ENCODE measurements at regions not wholly inside any gene's neighbourhood (a gene's known extent, or its start where the extent isn't known, plus 50 kb on each side); places are given as distances from the start of the nearest gene placed in this dataset.

DNA sequence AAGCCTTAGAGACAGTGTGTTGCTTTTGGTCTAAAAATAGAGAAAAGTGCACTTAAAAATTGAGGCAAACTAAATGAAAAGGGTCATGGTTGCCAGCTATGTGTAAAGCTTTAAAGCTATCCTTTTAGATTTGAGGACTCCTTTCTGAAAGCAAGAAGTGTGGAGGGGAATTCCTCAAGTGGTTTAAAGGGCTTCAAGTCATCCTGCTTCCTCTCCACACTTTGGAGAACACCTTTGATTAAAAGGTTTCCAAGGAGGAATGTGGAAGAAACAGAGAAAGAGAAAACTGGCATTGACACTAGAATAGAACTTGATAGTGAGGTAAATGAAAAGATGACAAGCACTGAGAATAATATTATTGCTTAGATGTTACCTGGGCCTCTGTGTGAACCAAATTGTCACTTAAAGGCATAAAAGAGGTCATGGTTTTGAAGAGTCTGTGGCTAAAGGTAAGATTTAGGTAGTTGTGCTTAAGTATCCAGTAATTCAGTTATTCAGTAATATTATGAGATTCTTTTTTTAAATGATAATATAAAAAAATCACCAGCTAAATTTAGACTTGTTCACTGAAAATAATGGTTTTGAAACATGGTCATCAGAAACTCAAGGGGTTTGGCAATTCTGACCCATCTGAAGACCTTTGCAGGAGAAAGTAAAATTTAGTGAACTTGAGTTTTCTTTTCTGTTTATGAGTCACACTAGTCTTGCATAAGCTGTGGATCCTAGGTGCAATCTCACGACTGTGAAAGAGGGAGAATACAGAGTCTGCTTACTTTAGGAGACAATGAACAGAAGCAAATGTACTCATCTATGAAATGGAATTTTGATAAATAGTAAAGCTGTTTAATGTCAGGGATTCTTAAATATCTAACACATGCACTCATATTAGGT, 466.0 kb downstream of the KIF20B start:
- H3K27ac Mint-ChIP-seq = no peak overlapping the region
- ChIA-PET POLR2A (no interaction called here), CTCF (no interaction called here)
- no peak overlapping the region for H3K4me3 Mint-ChIP-seq
- no peaks in the 10 kb centered on the region for H3K36me3 Mint-ChIP-seq
- DNase-seq = no peak
- intact Hi-C loops (cut with micrococcal nuclease) = no loop called here
- no peaks in the 10 kb centered on the region for H3K4me1 Mint-ChIP-seq (ENCODE audit: low read depth)
- H3K27me3 Mint-ChIP-seq = no peaks in the 10 kb centered on the region
- H3K9me3 Mint-ChIP-seq = no peaks in the 10 kb centered on the region

GRCh38 chr10:90168244-90168643, 466.9 kb downstream of the KIF20B start:
- H3K9me3 Mint-ChIP-seq = no peaks in the 10 kb centered on the region
- CTCF ChIA-PET = no interaction called here
- no peaks in the 10 kb centered on the region for H3K4me1 Mint-ChIP-seq (ENCODE audit: low read depth)
- intact Hi-C loops (cut with micrococcal nuclease) = no loop called here
- no peaks in the 10 kb centered on the region for H3K36me3 Mint-ChIP-seq
- no peak for DNase-seq
- POLR2A ChIA-PET = no interaction called here
- no peak overlapping the region for H3K4me3 Mint-ChIP-seq
- no peak overlapping the region for H3K27ac Mint-ChIP-seq
- no peaks in the 10 kb centered on the region for H3K27me3 Mint-ChIP-seq

DNA sequence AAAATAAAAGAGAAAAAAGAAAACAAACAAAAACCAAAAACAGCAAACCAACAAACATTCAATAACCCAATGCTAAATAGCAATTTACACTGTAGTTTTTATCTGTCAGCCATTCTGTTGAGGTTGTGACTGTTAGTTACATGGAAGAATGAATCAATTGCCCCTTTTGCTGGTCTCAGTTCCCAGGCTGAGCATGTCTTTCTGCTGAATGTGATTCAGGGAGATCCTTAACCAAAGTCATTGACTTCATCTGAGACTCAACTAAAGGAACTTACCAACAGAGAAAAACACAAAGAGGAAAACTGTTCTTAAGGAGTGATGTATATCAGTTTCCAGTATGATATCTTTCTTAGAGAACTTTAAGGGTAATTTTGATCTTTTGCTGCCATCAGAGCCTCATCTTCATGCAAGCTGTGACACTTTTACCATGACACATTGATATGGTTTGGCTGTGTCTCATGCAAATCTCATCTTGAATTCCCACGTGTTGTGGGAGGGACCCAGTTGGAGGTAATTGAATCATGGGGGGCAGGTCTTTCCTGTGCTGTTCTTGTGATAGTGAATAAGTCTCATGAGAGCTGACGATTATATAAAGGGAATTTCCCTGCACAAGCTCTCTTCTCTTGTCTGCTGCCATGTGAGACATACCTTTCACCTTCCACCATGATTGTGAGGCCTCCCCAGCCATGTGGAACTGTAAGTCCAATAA, 469.8 kb downstream of the KIF20B start:
- ChIA-PET CTCF (no interaction called here), POLR2A (no interaction called here)
- Mint-ChIP-seq H3K4me1 (ENCODE audit: low read depth) (no peaks in the 10 kb centered on the region), H3K27ac (no peak overlapping the region), H3K4me3 (no peak overlapping the region), H3K27me3 (no peaks in the 10 kb centered on the region), H3K9me3 (no peaks in the 10 kb centered on the region), H3K36me3 (no peaks in the 10 kb centered on the region)
- intact Hi-C loops (cut with micrococcal nuclease) = no loop called here
- no peak for DNase-seq

- Mint-ChIP-seq H3K9me3 (no peaks in the 10 kb centered on the region), H3K4me3 (no peak overlapping the region), H3K4me1 (ENCODE audit: low read depth) (no peaks in the 10 kb centered on the region), H3K27ac (no peak overlapping the region), H3K27me3 (no peaks in the 10 kb centered on the region), H3K36me3 (no peaks in the 10 kb centered on the region)
- intact Hi-C loops (cut with micrococcal nuclease) = no loop called here
- CTCF ChIA-PET = no interaction called here
- POLR2A ChIA-PET = no interaction called here
- no peak for DNase-seq
Measured at GRCh38 chr10:90174531-90174930, 473.1 kb downstream of the KIF20B start.

DNA sequence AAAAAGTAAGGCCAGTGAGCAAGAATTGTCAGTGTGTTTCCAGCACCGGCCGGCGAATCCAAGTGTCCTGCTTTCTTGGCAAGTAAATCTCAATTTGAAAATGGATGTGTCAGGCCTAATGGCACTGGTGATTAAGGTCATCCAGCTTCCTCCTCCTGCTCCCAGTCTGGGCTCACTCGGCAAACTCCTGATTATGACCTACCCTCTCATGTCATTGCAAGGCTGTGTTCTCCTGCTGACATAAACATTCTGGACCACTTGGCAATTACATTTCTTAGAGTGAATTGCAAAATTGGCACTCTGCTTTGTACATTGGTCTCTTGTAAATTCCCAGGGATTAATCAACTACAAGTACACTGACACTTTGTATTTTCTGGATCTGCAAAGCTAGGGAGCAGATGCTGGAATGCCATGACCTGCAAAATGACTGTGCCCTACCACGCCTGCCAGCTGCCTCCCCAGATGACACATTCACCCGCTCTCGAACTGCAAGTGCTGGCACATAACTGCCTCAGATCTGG, 473.8 kb downstream of the KIF20B start:
- Mint-ChIP-seq H3K9me3 (no peaks in the 10 kb centered on the region), H3K27me3 (no peaks in the 10 kb centered on the region), H3K27ac (no peak overlapping the region), H3K36me3 (no peaks in the 10 kb centered on the region), H3K4me3 (no peak overlapping the region), H3K4me1 (ENCODE audit: low read depth) (no peaks in the 10 kb centered on the region)
- DNase-seq = no peak
- ChIA-PET POLR2A (no interaction called here), CTCF (no interaction called here)
- intact Hi-C loops (cut with micrococcal nuclease) = no loop called here

- H3K27ac Mint-ChIP-seq = no peak overlapping the region
- ChIA-PET CTCF (no interaction called here), POLR2A (no interaction called here)
- DNase-seq = no peak
- intact Hi-C loops (cut with micrococcal nuclease) = no loop called here
- no peaks in the 10 kb centered on the region for H3K27me3 Mint-ChIP-seq
- no peak overlapping the region for H3K4me3 Mint-ChIP-seq
- no peaks in the 10 kb centered on the region for H3K9me3 Mint-ChIP-seq
- H3K36me3 Mint-ChIP-seq = no peaks in the 10 kb centered on the region
- no peaks in the 10 kb centered on the region for H3K4me1 Mint-ChIP-seq (ENCODE audit: low read depth)
Measured at GRCh38 chr10:90179696-90180407, 478.5 kb downstream of the KIF20B start.

DNA sequence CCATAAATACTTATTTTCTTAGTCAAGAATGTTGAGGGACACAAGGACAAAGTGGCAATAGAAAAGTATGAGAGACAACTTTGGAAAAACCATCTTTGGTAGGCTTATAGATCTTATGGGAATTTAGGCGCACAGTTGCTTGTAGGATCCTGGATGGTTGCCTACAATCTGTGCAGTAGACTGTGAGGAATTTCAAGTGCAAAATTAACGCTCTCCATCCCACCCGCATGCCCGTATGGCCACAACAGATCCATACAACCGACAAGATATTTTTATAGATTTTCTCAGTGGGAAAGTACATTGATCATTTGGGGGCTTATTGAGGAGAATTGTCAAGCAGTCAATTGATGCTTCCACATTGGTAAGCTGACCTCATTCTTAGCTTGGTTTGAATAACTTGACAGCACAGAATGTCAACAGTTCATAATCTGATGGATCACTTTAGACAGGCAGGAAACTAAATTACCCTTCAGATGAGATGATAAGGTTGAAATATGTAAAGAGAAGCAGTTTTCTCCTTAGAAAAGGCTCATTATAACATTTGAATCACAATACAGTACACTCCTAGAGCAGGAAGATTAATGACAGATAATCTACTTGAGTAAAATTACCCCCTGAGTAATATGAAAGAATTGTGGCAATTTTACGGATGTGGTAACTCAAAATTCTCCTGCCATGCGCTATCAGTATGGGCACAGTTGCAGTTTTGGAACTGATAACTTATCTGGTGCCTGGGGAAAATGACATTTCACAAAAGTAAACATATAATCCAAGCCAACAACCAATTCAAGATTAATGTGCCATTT, 479.7 kb downstream of the KIF20B start:
- no peaks in the 10 kb centered on the region for H3K4me1 Mint-ChIP-seq (ENCODE audit: low read depth)
- H3K36me3 Mint-ChIP-seq = no peaks in the 10 kb centered on the region
- intact Hi-C loops (cut with micrococcal nuclease) = no loop called here
- H3K4me3 Mint-ChIP-seq = no peak overlapping the region
- ChIA-PET CTCF (no interaction called here), POLR2A (no interaction called here)
- H3K9me3 Mint-ChIP-seq = no peaks in the 10 kb centered on the region
- H3K27ac Mint-ChIP-seq = no peak overlapping the region
- DNase-seq = no peak
- H3K27me3 Mint-ChIP-seq = no peaks in the 10 kb centered on the region

GRCh38 chr10:90192825-90193224, 491.4 kb downstream of the KIF20B start:
- no peak for DNase-seq
- intact Hi-C loops (cut with micrococcal nuclease) = no loop called here
- no peak overlapping the region for H3K4me3 Mint-ChIP-seq
- no peaks in the 10 kb centered on the region for H3K27me3 Mint-ChIP-seq
- no peaks in the 10 kb centered on the region for H3K4me1 Mint-ChIP-seq (ENCODE audit: low read depth)
- POLR2A ChIA-PET = no interaction called here
- H3K27ac Mint-ChIP-seq = no peak overlapping the region
- CTCF ChIA-PET = no interaction called here
- H3K36me3 Mint-ChIP-seq = no peaks in the 10 kb centered on the region
- H3K9me3 Mint-ChIP-seq = no peaks in the 10 kb centered on the region

- H3K36me3 Mint-ChIP-seq = no peaks in the 10 kb centered on the region
- CTCF ChIA-PET = no interaction called here
Measured at GRCh38 chr10:90193240-90193985, 492.0 kb downstream of the KIF20B start.

DNA sequence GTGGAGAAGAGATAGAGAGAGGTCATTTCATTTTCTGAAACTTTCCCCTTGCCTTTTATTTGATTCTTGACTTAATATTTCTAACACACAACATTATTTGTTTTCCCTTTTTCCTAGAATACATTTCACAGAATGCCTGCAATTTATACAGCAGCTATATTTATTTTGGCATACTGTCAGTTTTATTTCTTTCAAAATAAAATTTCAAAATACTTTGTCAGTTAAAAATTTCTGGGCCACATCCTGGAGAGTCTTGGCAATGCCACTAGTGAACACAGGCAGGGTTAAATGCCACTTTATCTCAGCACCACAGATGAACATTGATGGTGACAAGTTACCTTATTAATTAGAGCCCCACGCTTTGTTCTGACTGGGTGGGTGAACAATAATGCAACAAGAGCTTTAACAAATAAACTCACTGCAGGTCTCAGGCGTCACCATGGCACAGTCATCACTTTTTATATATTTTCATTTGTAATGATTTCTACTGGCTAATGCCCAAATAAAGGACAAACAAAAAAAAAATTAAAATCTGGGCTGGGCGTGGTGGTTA, 494.0 kb downstream of the KIF20B start:
- DNase-seq = no peak
- H3K36me3 Mint-ChIP-seq = no peaks in the 10 kb centered on the region
- CTCF ChIA-PET = interaction anchor here (0.6 kb wide), 1 partner anchor 389 kb away, joined by 4 read pairs; no protein-coding TSS in a partner anchor
- H3K9me3 Mint-ChIP-seq = no peaks in the 10 kb centered on the region
- no peak overlapping the region for H3K4me3 Mint-ChIP-seq
- H3K4me1 Mint-ChIP-seq (ENCODE audit: low read depth) = no peaks in the 10 kb centered on the region
- no peaks in the 10 kb centered on the region for H3K27me3 Mint-ChIP-seq
- POLR2A ChIA-PET = no interaction called here
- intact Hi-C loops (cut with micrococcal nuclease) = no loop called here
- no peak overlapping the region for H3K27ac Mint-ChIP-seq

More at GRCh38 chr10:90193240-90193985, 492.0 kb downstream of the KIF20B start:
- no peak overlapping the region for H3K4me3 Mint-ChIP-seq
- no peaks in the 10 kb centered on the region for H3K9me3 Mint-ChIP-seq
- DNase-seq = no peak
- H3K27ac Mint-ChIP-seq = no peak overlapping the region
- POLR2A ChIA-PET = no interaction called here
- no peaks in the 10 kb centered on the region for H3K4me1 Mint-ChIP-seq (ENCODE audit: low read depth)
- intact Hi-C loops (cut with micrococcal nuclease) = no loop called here
- no peaks in the 10 kb centered on the region for H3K27me3 Mint-ChIP-seq

DNA sequence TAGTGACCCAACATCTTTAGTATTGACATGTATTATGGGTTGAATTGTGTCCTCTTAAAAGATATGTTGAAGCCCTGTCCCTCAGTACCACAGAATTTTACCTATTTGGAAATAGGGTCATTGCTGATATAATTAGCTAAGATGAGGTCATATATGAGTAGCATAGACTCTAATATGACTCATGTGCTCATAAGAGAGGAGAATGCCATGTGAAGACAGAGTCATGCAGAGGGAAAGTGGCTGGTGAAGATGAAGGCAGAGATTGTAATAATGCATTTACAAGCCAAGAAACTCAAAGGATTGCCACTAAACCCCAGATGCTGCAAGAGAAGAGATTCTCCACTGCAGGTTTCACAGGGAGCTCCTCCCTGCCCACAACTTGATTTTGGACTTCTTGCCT, 496.4 kb downstream of the KIF20B start:
- Mint-ChIP-seq H3K4me1 (ENCODE audit: low read depth) (no peaks in the 10 kb centered on the region), H3K27ac (no peak overlapping the region), H3K9me3 (no peaks in the 10 kb centered on the region), H3K27me3 (no peaks in the 10 kb centered on the region), H3K36me3 (no peaks in the 10 kb centered on the region), H3K4me3 (no peak overlapping the region)
- DNase-seq = no peak
- intact Hi-C loops (cut with micrococcal nuclease) = no loop called here
- CTCF ChIA-PET = no interaction called here
- POLR2A ChIA-PET = no interaction called here
